Right atrium auricular region (tissue), 2 donors: ENCODE measurements at regions not wholly inside any gene's neighbourhood (a gene's known extent, or its start where the extent isn't known, plus 50 kb on each side); places are given as distances from the start of the nearest gene placed in this dataset.

Experiments used
- DNase-seq: peaks from one replicate; pipeline ENCODE4 v3.0.0-alpha.2; 2019; ENCODE audit warnings: low spot score
- H3K27ac ChIP-seq, 2 donors: fragments of 200-600 bp; sonication (generic); 1 replicate in 1 of 2; 2 replicates in 1 of 2; pipeline ENCODE4 v1.5.1; 2016 to 2019
- H3K27me3 ChIP-seq, 2 donors: fragments of 200-600 bp; sonication (generic); one replicate each; pipeline versions ENCODE4 v1.5.1 to v1.6.0; 2017 to 2019
- H3K36me3 ChIP-seq: fragments of 200-600 bp; sonication (generic); one replicate; pipeline ENCODE4 v1.5.1; 2016
- H3K4me1 ChIP-seq, 2 donors: fragments of 200-600 bp; sonication (generic); one replicate each; pipeline versions ENCODE4 v1.5.1 to v1.6.0; 2017 to 2019
- H3K4me3 ChIP-seq, 2 donors: fragments of 200-600 bp; sonication (generic); 1 replicate in 1 of 2; 2 replicates in 1 of 2; pipeline ENCODE4 v1.5.1; 2017 to 2019; ENCODE audit warnings: mild to moderate bottlenecking in 1 of 2, moderate library complexity in 1 of 2
- H3K9me3 ChIP-seq, 2 donors: fragments of 200-600 bp; sonication (generic); one replicate each; pipeline ENCODE4 v1.5.1; 2019
- TF ChIP-seq, protein P1 (sequence below), 2 donors: fragments of 200-600 bp; sonication (generic); IDR thresholded peaks; one replicate each; pipeline ENCODE4 v1.5.1; 2019; ENCODE audit warnings: antibody characterized with exemption in 2 of 2

DNA sequence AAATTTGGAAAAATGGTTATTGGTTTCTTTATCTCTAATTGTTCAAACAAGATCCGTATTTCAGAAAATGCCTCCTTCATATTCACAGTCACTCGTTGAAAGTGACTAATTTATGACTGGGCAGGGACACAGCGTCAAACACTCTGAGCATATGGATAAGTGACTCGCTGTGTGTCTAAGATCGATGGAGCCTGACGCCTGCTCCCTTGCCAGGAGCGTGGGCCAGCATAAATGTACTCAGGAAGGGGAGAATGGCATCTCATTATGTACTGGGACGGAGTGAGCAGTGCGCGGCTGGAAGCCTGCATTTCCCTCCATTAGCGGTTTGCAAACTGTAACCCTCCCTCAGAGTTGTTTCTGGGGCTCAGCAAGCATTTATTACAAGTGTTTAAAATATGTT, 79.8 kb upstream of the CAST start:
- Histone ChIP-seq H3K36me3 (no peaks in the 10 kb centered on the region), H3K4me3 (no peak overlapping the region), H3K27ac (no peak overlapping the region), H3K4me1 (no peaks in the 10 kb centered on the region), H3K27me3 (no peaks in the 10 kb centered on the region), H3K9me3 (no peaks in the 10 kb centered on the region)
- no peak for DNase-seq
- TF ChIP-seq, protein P1, sequence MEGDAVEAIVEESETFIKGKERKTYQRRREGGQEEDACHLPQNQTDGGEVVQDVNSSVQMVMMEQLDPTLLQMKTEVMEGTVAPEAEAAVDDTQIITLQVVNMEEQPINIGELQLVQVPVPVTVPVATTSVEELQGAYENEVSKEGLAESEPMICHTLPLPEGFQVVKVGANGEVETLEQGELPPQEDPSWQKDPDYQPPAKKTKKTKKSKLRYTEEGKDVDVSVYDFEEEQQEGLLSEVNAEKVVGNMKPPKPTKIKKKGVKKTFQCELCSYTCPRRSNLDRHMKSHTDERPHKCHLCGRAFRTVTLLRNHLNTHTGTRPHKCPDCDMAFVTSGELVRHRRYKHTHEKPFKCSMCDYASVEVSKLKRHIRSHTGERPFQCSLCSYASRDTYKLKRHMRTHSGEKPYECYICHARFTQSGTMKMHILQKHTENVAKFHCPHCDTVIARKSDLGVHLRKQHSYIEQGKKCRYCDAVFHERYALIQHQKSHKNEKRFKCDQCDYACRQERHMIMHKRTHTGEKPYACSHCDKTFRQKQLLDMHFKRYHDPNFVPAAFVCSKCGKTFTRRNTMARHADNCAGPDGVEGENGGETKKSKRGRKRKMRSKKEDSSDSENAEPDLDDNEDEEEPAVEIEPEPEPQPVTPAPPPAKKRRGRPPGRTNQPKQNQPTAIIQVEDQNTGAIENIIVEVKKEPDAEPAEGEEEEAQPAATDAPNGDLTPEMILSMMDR (IDR thresholded peaks at IDR 0.05): no peak

DNA sequence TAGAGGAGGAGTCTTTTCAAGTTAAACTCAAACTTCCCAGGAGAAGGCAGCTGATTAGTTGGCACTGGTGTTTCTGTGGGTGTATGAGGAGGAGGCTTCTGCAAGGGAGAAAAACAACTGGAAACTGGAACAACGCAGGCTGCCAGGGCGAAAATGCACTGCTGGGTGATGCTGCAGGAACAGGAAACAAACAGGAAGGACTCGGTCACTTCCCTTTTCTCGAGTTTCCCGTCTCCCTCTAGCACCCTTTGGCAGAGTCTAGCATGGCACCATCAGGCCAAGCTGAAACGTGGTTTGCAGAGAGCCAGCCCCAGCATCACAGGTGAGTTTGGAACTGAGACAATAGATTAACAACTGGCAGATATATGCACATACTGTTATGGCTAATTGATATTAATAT, 77.5 kb upstream of the CAST start:
- Histone ChIP-seq H3K27me3 (no peaks in the 10 kb centered on the region), H3K36me3 (no peaks in the 10 kb centered on the region), H3K27ac (no peak overlapping the region), H3K4me3 (no peak overlapping the region), H3K4me1 (no peaks in the 10 kb centered on the region), H3K9me3 (no peaks in the 10 kb centered on the region)
- DNase-seq: no peak
- TF ChIP-seq, protein P1 (IDR thresholded peaks at IDR 0.05): no peak

DNA sequence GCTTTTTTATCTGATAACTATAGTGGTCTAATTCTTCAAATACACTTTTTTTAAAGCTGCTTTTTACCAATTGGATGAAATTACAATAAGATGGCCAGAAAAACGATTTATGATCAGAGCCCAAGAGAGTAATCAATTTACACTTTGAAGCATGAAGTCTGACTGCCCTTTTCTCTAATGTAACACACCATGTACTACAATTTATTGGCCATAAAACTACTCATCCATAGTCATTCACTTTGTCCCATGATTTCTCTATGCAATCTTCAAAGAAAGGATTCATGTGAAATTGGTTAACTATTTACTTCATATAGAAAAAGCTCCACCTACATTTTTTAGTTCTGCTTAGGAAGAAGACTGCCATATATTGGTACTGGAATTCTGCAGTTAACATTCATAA, 73.6 kb upstream of the CAST start:
- Histone ChIP-seq H3K9me3 (no peaks in the 10 kb centered on the region), H3K4me3 (no peak overlapping the region), H3K4me1 (no peaks in the 10 kb centered on the region), H3K36me3 (no peaks in the 10 kb centered on the region), H3K27ac (no peak overlapping the region), H3K27me3 (no peaks in the 10 kb centered on the region)
- no peak for DNase-seq
- TF ChIP-seq, protein P1 (IDR thresholded peaks at IDR 0.05): no peak

DNA sequence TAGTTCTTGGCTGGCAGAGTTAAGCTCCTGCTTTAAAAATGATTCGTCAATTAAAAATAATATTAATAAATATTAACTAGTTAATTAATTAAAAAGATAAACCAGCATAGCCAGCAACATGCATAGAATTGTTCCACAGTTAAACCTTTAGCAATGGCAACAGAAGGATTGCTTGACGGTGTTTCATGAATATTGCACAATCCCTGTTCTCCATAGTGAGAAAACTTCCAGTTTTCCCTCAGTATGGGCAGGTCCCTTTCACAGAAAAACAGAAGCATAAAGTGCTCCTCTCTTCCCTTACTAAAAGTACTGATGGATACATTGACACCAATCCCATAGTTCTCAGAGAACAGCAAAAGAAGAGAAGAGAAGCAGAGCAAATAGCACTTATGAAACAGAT, 71.4 kb upstream of the CAST start:
- H3K27me3 ChIP-seq: no peaks in the 10 kb centered on the region
- H3K9me3 ChIP-seq: no peaks in the 10 kb centered on the region
- H3K4me1 ChIP-seq: no peaks in the 10 kb centered on the region
- H3K36me3 ChIP-seq: no peaks in the 10 kb centered on the region
- H3K4me3 ChIP-seq: no peak overlapping the region
- TF ChIP-seq, protein P1 (IDR thresholded peaks at IDR 0.05): no peak
- no peak overlapping the region for H3K27ac ChIP-seq
- no peak for DNase-seq

DNA sequence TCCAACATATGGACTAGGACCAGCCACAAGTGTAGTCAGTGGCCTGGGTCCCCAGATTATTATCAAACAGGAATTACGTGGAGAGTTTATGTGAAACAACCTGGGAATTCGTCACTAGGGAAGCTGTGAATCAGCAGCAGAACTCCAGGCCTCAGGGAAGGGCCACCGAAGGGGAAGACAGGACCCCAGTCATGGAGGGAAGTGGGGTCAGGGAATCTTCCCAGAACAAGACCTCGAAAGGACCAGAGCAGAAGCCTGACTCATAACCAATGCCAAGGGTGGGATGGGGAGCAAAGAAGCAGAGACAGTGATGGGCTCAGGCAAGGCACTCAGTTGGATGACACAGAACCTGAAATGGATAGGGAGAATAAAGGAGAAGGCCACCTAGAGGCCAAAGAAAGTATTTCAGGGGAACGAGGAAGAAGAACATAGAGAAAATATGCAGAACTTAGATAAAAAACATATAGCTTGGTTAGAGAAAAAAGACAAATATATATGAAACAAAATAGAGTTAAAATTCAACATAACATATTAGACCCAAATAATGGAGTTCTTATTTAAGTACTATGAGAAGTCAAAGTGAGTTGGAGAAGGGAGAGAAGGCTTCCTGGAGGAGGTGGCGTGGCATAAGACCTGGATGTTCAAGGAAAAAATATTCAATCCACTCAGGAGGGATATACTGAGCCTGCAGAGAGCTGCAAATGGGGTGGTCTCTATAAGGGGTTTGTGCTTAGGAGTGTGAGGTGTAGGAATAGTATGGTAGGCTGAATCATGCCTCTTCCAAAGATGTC, 66.7 kb upstream of the CAST start:
- H3K4me1 ChIP-seq: no peaks in the 10 kb centered on the region
- no peaks in the 10 kb centered on the region for H3K27me3 ChIP-seq
- H3K36me3 ChIP-seq: no peaks in the 10 kb centered on the region
- no peak for DNase-seq
- no peak overlapping the region for H3K27ac ChIP-seq
- TF ChIP-seq, protein P1 (IDR thresholded peaks at IDR 0.05): peak in 1 of 2 donors; percentile 46
- no peak overlapping the region for H3K4me3 ChIP-seq
- no peaks in the 10 kb centered on the region for H3K9me3 ChIP-seq
